ENCODE measurements at regions not wholly inside any gene's neighbourhood (a gene's known extent, or its start where the extent isn't known, plus 50 kb on each side); places are given as distances from the start of the nearest gene placed in this dataset.

- Mint-ChIP-seq H3K9me3 (ENCODE audit: unreplicated experiment) (no peaks in the 10 kb centered on the region), H3K4me1 (ENCODE audit: unreplicated experiment) (peaks cover 5% of the 10 kb centered on the region), H3K27ac (ENCODE audit: unreplicated experiment) (no peak overlapping the region), H3K27me3 (ENCODE audit: unreplicated experiment) (no peaks in the 10 kb centered on the region), H3K36me3 (ENCODE audit: low read depth, unreplicated experiment) (no peaks in the 10 kb centered on the region), H3K4me3 (ENCODE audit: unreplicated experiment) (no peak overlapping the region)
- no peak for DNase-seq (ENCODE audit: low spot score)
- no peak for TF ChIP-seq CTCF (IDR thresholded peaks at IDR 0.05; ENCODE audit: unreplicated experiment)
These were observed 1246.5 kb downstream of the OTOL1 start for GRCh38 chr3:162743091-162743490.

- Mint-ChIP-seq H3K27me3 (ENCODE audit: unreplicated experiment) (no peaks in the 10 kb centered on the region), H3K4me1 (ENCODE audit: unreplicated experiment) (no peaks in the 10 kb centered on the region)
These were observed 1264.2 kb downstream of the OTOL1 start for GRCh38 chr3:162760789-162761188.

GRCh38 chr3:162764051-162764807, 1267.6 kb downstream of the OTOL1 start:
- Mint-ChIP-seq H3K27me3 (ENCODE audit: unreplicated experiment) (no peaks in the 10 kb centered on the region), H3K27ac (ENCODE audit: unreplicated experiment) (no peak overlapping the region), H3K36me3 (ENCODE audit: low read depth, unreplicated experiment) (peaks cover 6% of the 10 kb centered on the region), H3K9me3 (ENCODE audit: unreplicated experiment) (no peaks in the 10 kb centered on the region), H3K4me3 (ENCODE audit: unreplicated experiment) (no peak overlapping the region), H3K4me1 (ENCODE audit: unreplicated experiment) (no peaks in the 10 kb centered on the region)
- no peak for TF ChIP-seq CTCF (IDR thresholded peaks at IDR 0.05; ENCODE audit: unreplicated experiment)
- no peak for DNase-seq (ENCODE audit: low spot score)

More at GRCh38 chr3:162760789-162761188, 1264.2 kb downstream of the OTOL1 start:
- no peaks in the 10 kb centered on the region for H3K36me3 Mint-ChIP-seq (ENCODE audit: low read depth, unreplicated experiment)
- no peak overlapping the region for H3K4me3 Mint-ChIP-seq (ENCODE audit: unreplicated experiment)
- H3K9me3 Mint-ChIP-seq (ENCODE audit: unreplicated experiment) = no peaks in the 10 kb centered on the region
- no peak for TF ChIP-seq CTCF (IDR thresholded peaks at IDR 0.05; ENCODE audit: unreplicated experiment)
- H3K27ac Mint-ChIP-seq (ENCODE audit: unreplicated experiment) = no peak overlapping the region
- no peak for DNase-seq (ENCODE audit: low spot score)

- Mint-ChIP-seq H3K9me3 (ENCODE audit: unreplicated experiment) (no peaks in the 10 kb centered on the region), H3K4me1 (ENCODE audit: unreplicated experiment) (no peaks in the 10 kb centered on the region), H3K36me3 (ENCODE audit: low read depth, unreplicated experiment) (peaks cover 6% of the 10 kb centered on the region), H3K27ac (ENCODE audit: unreplicated experiment) (no peak overlapping the region), H3K4me3 (ENCODE audit: unreplicated experiment) (no peak overlapping the region), H3K27me3 (ENCODE audit: unreplicated experiment) (no peaks in the 10 kb centered on the region)
- no peak for DNase-seq (ENCODE audit: low spot score)
- TF ChIP-seq CTCF (IDR thresholded peaks at IDR 0.05; ENCODE audit: unreplicated experiment) = no peak
These were observed 1268.1 kb downstream of the OTOL1 start for GRCh38 chr3:162764808-162765071.

GRCh38 chr3:162765524-162765923, 1268.9 kb downstream of the OTOL1 start:
- peaks cover 6% of the 10 kb centered on the region for H3K36me3 Mint-ChIP-seq (ENCODE audit: low read depth, unreplicated experiment)
- TF ChIP-seq CTCF (IDR thresholded peaks at IDR 0.05; ENCODE audit: unreplicated experiment) = no peak
- no peak overlapping the region for H3K4me3 Mint-ChIP-seq (ENCODE audit: unreplicated experiment)
- no peaks in the 10 kb centered on the region for H3K4me1 Mint-ChIP-seq (ENCODE audit: unreplicated experiment)
- DNase-seq (ENCODE audit: low spot score) = no peak
- no peaks in the 10 kb centered on the region for H3K9me3 Mint-ChIP-seq (ENCODE audit: unreplicated experiment)
- H3K27me3 Mint-ChIP-seq (ENCODE audit: unreplicated experiment) = no peaks in the 10 kb centered on the region
- H3K27ac Mint-ChIP-seq (ENCODE audit: unreplicated experiment) = no peak overlapping the region
